GM18520 (cell line): ENCODE measurements at regions not wholly inside any gene's neighbourhood (a gene's known extent, or its start where the extent isn't known, plus 50 kb on each side); places are given as distances from the start of the nearest gene placed in this dataset.

Experiments
- ATAC-seq: cut with Tn5 transposase; IDR thresholded peaks from one replicate; pipeline ENCODE4 v1.9.1; 2021; ENCODE audit not compliant: unreplicated experiment

DNA sequence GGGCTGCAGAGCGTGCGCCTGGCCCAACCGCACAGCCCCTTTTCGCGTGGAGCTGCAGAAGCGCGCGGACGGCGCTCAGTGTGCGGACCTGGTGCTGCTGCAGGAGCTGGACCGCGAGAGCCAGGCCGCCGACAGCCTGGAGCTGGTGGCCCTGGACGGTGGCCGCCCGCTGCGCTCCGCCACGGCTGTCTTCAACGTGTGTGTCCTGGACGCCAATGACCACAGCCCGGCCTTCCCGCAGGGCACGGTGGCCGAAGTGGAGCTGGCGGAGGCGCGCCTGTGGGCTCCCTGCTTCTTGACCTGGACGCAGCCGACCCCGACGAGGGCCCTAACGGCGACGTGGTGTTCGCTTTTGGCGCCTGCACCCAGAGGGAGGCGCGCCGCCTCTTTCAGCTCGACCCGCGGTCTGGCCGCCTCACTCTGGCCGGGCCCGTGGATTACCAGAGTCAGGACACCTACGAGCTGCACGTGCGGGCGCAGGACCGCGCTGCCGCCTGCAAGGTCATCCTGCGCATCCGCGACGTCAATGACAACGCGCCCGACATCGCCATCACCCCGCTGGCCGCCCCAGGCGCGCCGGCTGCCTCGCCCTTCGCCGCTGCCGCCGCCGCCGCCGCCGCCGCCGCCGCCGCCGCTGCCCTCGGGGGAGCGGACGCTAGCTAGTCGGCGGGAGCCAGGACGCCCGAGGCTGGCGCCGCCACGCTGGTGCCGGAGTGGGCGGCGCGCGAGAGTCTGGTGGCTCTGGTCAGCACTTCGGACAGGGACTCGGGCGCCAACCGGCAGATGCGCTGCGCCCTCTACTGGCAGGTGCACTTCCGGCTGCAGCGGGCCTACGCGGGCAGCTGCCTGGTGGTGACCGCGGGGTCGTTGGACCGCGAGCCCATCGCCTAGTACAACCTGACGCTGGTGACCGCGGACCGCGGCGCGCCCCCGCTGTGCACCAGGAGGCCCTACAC, 172.2 kb downstream of the OLFM4 start:
- no peak for ATAC-seq

GRCh38 chr13:53201454-53202225, 173.0 kb downstream of the OLFM4 start:
- no peak for ATAC-seq

DNA sequence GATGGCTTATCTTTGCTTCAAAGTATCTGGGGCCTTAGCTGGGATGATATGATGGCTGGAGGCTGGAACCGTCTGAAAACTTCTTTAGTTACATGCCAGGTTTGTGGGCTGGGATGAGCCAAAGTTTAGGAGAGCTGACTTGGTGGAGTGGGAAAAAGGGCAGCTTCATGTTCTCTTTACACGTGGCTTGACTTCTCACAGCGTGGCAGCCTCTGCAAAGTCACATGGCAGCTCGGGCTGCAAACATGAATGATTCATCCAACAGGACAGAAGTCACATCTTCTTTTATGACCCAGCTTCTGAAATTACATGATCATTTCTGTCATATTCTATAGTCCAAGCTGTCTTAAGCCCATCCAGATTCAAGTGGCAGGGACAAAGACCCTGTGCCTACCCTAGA, 176.0 kb downstream of the OLFM4 start:
- no peak for ATAC-seq

DNA sequence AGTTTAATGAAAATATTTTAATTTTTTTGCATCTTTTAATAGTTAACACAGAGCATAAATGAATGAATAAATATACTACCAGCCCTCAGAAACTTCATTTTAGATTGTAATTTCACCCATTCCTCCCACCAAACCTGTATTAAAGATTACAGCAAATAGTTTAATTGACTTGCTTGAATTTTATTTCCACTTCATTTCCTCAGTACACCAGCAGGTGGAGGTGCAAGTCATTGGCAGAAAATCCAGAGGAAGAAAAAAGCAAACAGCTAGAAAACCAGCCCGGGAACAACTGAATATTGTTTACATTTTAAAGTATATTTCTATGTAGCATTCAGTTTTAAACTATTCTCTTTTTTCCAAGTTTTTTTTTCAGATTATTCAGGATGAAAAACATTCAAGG, 177.8 kb downstream of the OLFM4 start:
- no peak for ATAC-seq

DNA sequence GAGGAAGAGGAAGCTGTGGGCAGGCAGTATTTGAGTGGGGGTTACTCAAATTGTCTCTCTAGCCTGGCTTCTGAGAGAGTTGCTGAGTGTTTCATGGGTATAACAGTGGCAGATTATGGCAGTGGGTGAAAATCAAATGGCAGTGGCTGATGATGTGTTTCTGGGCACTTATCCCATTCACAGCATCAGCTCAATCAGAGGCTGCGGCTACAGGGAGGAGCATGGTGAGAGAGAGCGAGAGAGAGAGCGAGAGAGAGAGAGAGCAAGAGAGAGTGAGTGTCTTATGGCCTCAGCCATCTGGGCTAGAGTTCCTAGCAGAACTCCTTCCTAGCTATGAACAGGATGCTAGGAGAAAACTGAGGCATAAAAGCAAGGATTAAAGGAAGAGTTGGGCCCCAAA, 178.9 kb downstream of the OLFM4 start:
- ATAC-seq = no peak

DNA sequence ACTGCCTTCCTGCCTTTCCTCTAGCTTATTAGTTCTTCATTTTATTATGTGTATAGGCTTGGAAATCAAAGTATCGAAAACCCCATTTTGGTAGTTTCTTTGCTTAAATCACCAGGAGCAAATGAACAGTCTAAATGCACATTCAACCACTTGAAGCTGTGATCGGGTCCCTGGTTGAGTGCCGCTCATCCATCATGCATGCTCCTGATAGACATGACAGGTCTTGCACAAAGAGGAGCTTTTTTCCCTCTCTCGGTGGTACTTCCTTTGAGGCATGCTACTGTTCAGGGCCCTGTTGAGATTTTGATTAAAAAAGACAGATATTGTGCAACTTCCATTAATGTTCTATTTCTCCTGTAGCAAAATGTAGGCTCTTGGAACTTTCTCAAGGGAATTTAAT, 185.8 kb downstream of the OLFM4 start:
- no peak for ATAC-seq

DNA sequence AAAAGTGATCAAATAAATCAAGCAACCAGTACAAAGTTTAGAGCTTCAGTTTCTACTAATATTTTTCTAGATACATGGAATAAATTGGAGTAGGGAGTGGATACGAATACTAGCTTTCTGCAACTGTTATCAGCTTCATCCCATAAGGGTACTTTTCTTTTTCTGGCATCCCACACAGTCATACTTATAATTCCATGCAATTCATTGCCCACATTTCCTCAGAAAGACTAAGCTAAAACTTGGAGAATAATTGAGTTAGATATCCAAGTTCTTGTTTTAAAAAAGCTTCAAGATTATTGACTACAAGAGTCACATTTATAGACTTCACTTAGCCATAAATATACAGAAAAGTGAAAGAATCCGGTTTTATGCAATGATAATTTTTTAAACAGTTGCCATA, 186.9 kb downstream of the OLFM4 start:
- ATAC-seq = no peak

DNA sequence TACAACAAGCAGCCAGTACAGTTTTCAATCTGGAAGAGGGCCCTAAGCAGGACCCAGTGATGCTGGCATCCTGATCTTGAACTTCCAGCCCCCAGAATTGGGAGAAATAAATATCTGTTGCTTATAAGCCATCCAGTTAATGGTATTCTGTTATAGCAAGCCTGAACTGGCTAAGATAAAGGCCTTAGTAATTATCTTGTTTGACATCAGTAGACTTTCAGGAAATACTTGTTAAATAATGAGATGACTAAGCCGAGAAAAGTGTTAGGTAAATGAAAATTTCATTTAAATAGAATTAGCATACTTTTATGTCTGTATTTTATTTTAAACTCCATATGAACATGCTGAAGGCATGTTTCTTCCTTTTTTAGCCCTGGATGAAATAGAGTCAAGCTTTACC, 188.2 kb downstream of the OLFM4 start:
- no peak for ATAC-seq

DNA sequence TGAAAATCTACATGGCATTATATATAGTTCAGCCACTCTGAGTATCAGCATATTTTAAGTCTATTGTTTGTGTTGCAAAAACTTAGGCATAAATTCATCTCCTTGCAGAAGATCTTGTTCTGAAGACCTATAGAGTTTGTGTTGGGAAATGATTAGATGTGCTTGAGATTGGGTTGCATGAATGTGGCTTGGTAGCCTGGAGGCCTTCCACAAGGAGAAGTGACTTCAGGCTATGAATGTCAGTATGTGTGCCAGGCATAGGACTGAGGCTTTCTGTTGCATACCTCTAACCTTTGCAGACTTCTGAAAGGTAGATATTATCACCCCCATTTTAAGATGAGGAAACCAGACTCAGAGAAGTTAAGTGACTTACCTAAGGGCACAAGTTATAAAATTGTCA, 188.6 kb downstream of the OLFM4 start:
- no peak for ATAC-seq

GRCh38 chr13:53220038-53220437, 191.4 kb downstream of the OLFM4 start:
- no peak for ATAC-seq

DNA sequence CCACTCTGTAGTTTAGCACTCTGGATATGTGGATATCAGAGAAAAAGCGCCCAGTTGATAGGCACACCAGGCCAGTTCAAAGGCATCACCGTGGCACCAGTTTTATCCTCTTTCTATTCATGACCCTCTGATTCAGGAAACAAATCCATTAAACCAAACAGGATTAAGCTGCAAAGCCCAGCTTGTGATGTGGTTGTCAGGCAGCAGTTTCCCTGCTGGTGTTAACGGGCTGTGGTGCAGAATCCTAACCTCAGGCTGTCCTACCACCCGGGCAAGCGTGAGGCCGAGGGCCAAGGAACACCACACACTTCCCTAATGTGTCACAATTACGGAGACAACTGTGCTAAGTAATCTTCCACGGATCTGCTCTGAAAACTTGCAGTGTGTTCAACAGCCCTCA, 209.1 kb downstream of the OLFM4 start:
- no peak for ATAC-seq

DNA sequence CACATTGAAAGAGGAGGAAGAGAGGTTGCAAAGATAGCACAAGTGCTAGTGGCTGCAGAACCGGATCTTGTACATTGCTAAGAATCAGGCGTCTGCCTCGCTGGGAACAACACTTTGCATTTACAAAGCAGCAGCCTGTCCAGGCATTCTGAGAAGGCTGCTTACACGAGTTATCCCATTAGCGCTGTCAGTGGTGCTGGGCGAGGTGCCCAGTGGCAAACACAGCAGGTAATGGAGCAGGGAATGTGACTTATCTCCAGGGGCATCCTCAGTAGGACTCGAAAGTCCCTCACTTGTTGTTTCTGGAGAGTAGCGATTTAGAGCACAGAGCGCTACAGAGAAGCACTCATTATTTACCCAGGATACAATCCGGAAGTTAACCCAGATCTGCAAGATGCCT, 209.6 kb downstream of the OLFM4 start:
- ATAC-seq = no peak

GRCh38 chr13:53240401-53241025, 211.9 kb downstream of the OLFM4 start:
- ATAC-seq = no peak

- ATAC-seq = no peak
These were observed 213.3 kb downstream of the OLFM4 start for GRCh38 chr13:53241891-53242348.

GRCh38 chr13:53249236-53249635, 220.6 kb downstream of the OLFM4 start:
- ATAC-seq = no peak

DNA sequence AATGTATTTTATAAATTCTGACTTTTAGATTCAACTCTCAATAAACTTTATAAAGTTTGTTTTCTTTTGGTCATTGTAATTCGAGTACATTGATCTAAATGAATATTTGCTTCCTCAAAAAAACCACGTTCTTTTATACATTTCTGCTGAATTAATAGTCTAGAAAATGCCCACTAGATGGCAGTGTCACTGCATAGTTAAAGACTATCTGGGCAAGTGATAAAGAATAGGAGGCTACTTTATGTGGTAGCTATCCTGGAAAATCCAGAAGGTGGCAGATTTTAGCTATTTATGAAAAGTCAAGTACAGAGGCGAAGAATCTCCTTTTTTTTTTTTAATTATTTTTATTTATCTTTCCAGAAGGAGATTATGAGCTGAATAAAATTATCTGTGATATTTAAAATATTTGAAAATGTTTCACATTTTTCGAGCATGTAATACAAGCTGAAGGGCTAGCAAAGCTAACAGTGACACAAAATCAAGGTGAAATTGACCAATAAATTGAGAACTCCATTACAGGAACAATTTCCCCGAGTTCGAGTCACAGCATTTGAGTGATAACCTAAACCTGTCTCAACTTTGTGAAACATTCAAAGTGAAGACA, 221.8 kb downstream of the OLFM4 start:
- peak; percentile 69 for ATAC-seq

DNA sequence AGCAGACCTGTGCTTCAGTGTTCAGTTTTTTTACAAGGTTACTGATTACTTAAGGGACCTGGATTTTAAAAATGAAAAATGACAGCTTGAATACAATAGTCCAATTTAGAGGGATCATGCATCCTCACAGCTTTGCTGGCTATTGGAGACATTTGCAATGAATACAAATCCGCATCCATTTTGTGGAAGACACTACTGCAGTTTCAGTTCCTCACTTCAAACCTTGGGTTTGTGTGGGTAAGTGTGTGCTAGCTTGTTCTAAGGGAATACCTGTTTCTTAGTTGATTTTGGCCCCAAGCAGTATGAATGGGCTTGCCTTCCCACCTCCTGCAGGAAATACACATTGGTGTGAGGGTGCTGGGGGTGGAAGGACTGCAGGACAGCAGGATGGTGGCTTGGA, 222.4 kb downstream of the OLFM4 start:
- ATAC-seq = no peak

DNA sequence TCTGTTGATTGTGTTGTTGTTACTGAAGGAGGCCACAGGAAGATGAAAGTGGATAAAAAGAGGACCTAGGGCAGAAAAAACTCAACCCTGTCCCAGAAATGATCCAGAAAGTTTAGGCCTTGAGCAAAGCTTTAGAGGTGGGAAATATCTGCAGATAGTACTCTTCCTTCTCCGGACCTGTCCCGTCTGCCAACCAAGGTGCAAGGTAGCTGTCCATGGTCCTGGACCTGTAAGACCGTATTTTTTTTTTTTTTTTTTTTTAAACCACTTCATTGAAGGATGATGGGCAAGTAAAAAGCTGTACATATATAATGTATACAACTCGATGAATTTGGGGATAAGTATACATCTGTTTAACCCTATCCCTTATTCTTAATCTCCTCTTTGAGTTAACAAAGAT, 225.9 kb downstream of the OLFM4 start:
- no peak for ATAC-seq

DNA sequence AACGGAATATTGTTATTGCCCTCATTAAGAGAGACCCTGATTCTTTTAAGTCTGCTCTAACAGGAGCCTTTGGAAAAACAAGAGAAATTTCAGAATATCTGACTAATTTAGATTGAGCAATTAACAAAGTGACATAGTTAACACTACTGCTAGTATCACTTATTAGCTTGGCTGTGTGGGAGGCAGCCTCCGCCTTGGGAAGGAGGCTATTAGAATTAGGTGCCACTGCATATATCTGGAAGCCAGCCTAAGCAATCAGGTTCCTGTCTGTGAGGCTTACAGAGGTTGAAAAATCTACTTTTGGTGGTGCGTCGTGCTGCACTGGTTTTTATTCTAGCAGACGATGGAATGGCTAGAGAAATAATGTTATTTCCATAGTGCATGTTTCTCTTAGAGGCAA, 227.2 kb downstream of the OLFM4 start:
- no peak for ATAC-seq

DNA sequence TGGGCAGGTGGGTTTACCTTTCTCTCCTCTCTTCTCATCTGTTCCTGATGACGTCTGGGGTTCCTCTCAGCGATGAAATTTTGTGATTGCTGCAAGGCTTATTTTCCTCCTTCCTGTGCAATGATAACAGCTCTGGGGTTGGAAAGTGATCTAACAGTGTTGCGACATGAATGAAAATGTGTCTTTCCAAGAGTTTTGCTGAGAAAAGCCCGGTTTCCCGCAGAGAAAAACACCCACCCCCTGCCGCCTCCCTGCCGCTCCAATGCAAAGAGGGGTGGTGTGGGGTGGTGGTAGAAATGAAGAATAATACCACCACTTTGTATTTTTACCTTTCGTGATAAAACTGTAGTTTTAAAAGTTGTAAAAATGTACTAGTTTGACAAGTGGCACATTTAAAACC, 232.0 kb downstream of the OLFM4 start:
- ATAC-seq = no peak

GRCh38 chr13:53264751-53265385, 236.3 kb downstream of the OLFM4 start:
- no peak for ATAC-seq
